ENCODE measurements at regions not wholly inside any gene's neighbourhood (a gene's known extent, or its start where the extent isn't known, plus 50 kb on each side); places are given as distances from the start of the nearest gene placed in this dataset.
"Not testable (repeated sequence)": the region's sequence is repeated elsewhere in the genome, so short reads cannot be mapped to it uniquely, and the experiment has no call there.

GRCh38 chr20:60191014-60191413 is 232.8 kb downstream of the CDH26 start:
- H3K27ac ChIP-seq (ENCODE audit: low read depth in 2 of 2, low read length in 1 of 2): no peak overlapping the region
- ChIA-PET CTCF (interaction anchor here (3.4 kb wide), 1 partner anchor 20 kb away, joined by 15 read pairs; no protein-coding TSS in a partner anchor), POLR2A (no interaction called here)
- H3K4me1 ChIP-seq (ENCODE audit: control insufficient read depth in 1 of 2, insufficient read depth in 2 of 2, low read depth in 1 of 2, low read length in 1 of 2): no peaks in the 10 kb centered on the region
- H3K4me3 ChIP-seq (ENCODE audit: low read depth in 2 of 2, low read length in 1 of 2): no peak overlapping the region
- no peaks in the 10 kb centered on the region for H4K20me1 ChIP-seq (ENCODE audit: insufficient read depth)
- H3K9me3 ChIP-seq: no peaks in the 10 kb centered on the region; the same call in 1 of the 2 replicates
- H3K36me3 ChIP-seq (replicated peaks in 1 of 2; ENCODE audit: control insufficient read depth in 1 of 2, insufficient read depth in 2 of 2, low read length in 1 of 2): no peaks in the 10 kb centered on the region
- H3K9ac ChIP-seq: no peak overlapping the region
- WGBS (ENCODE audit: low lambda C conversion rate): 23% methylated on average over 3 of the region's 3 CpGs
- H3F3A ChIP-seq (replicated peaks; ENCODE audit: insufficient read depth): no peaks in the 10 kb centered on the region
- DNase-seq: no peak
- TF ChIP-seq CHD2 (IDR thresholded peaks at IDR 0.05; ENCODE audit: low read length, partially characterized antibody) (no peak), USF2 (IDR thresholded peaks at IDR 0.05; ENCODE audit: borderline replicate concordance, low read depth, low read length) (no peak), NRF1 (IDR thresholded peaks at IDR 0.05; ENCODE audit: low read depth, low read length) (no peak), USF1 (IDR thresholded peaks at IDR 0.05; ENCODE audit: borderline replicate concordance, low read depth) (no peak), ELF1 (IDR thresholded peaks at IDR 0.05) (no peak), PBX3 (IDR thresholded peaks at IDR 0.05) (no peak), MAX (IDR thresholded peaks at IDR 0.05; ENCODE audit: low read depth) (no peak), YY1 (IDR thresholded peaks at IDR 0.05; ENCODE audit: low read depth) (no peak), RXRA (IDR thresholded peaks at IDR 0.05; ENCODE audit: borderline replicate concordance, low read depth) (no peak)
- no peaks in the 10 kb centered on the region for H3K9me2 ChIP-seq
- H3K79me2 ChIP-seq (ENCODE audit: insufficient read depth): no peaks in the 10 kb centered on the region
- no peak overlapping the region for H3K4me2 ChIP-seq
- H2AFZ ChIP-seq (ENCODE audit: low read depth): no peak overlapping the region
- H3K27me3 ChIP-seq (ENCODE audit: insufficient read depth): no peaks in the 10 kb centered on the region

- Histone ChIP-seq H3K36me3 (replicated peaks in 1 of 2; ENCODE audit: control insufficient read depth in 1 of 2, insufficient read depth in 2 of 2, low read length in 1 of 2) (no peaks in the 10 kb centered on the region), H4K20me1 (ENCODE audit: insufficient read depth) (no peaks in the 10 kb centered on the region), H3K4me3 (ENCODE audit: low read depth in 2 of 2, low read length in 1 of 2) (no peak overlapping the region), H3F3A (replicated peaks; ENCODE audit: insufficient read depth) (no peaks in the 10 kb centered on the region), H3K27ac (ENCODE audit: low read depth in 2 of 2, low read length in 1 of 2) (no peak overlapping the region), H3K9ac (no peak overlapping the region), H3K79me2 (ENCODE audit: insufficient read depth) (no peaks in the 10 kb centered on the region), H3K9me3 (no peaks in the 10 kb centered on the region; the same call in 1 of the 2 replicates), H2AFZ (ENCODE audit: low read depth) (no peak overlapping the region), H3K4me2 (no peak overlapping the region), H3K27me3 (ENCODE audit: insufficient read depth) (no peaks in the 10 kb centered on the region), H3K9me2 (no peaks in the 10 kb centered on the region), H3K4me1 (ENCODE audit: control insufficient read depth in 1 of 2, insufficient read depth in 2 of 2, low read depth in 1 of 2, low read length in 1 of 2) (no peaks in the 10 kb centered on the region)
- TF ChIP-seq FOXJ3 (CRISPR knock-in tag; IDR thresholded peaks at IDR 0.05): no peak
- TF ChIP-seq MAX (IDR thresholded peaks at IDR 0.05; ENCODE audit: low read depth): no peak
- no peak for TF ChIP-seq ELF1 (IDR thresholded peaks at IDR 0.05)
- TF ChIP-seq JUND (IDR thresholded peaks at IDR 0.05): no peak
- no peak for TF ChIP-seq NFIC (IDR thresholded peaks at IDR 0.05; ENCODE audit: borderline replicate concordance)
- TF ChIP-seq GABPA (IDR thresholded peaks at IDR 0.05; ENCODE audit: low read depth): no peak
- no peak for TF ChIP-seq MXI1 (IDR thresholded peaks at IDR 0.05; ENCODE audit: low read depth, low read length)
- TF ChIP-seq YY1 (IDR thresholded peaks at IDR 0.05; ENCODE audit: low read depth): no peak
- TF ChIP-seq TCF12 (IDR thresholded peaks at IDR 0.05): no peak
- no peak for TF ChIP-seq RXRA (IDR thresholded peaks at IDR 0.05; ENCODE audit: borderline replicate concordance, low read depth)
- no peak for TF ChIP-seq EP300 (IDR thresholded peaks at IDR 0.05; ENCODE audit: borderline replicate concordance in 1 of 2, low read depth in 1 of 2, low read length in 1 of 2)
- no peak for TF ChIP-seq CHD2 (IDR thresholded peaks at IDR 0.05; ENCODE audit: low read length, partially characterized antibody)
- ChIA-PET CTCF (interaction anchor here (1.1 to 3.4 kb wide), 2 partner anchors 19 to 135 kb away, joined by 5 to 15 read pairs; no protein-coding TSS in a partner anchor), POLR2A (no interaction called here)
- no peak for DNase-seq
- WGBS (ENCODE audit: low lambda C conversion rate): 56% methylated on average over 1 of the region's 1 CpG
Measured at GRCh38 chr20:60192326-60192725, 234.1 kb downstream of the CDH26 start.

GRCh38 chr20:60199132-60199531 is 240.9 kb downstream of the CDH26 start:
- H3K27ac ChIP-seq (ENCODE audit: low read depth in 2 of 2, low read length in 1 of 2); H3K9me3 ChIP-seq; DNase-seq; H3K9ac ChIP-seq; H3K4me1 ChIP-seq (ENCODE audit: control insufficient read depth in 1 of 2, insufficient read depth in 2 of 2, low read depth in 1 of 2, low read length in 1 of 2); H2AFZ ChIP-seq (ENCODE audit: low read depth); H3K79me2 ChIP-seq (ENCODE audit: insufficient read depth); H3K4me2 ChIP-seq; H3K27me3 ChIP-seq (ENCODE audit: insufficient read depth); H3K9me2 ChIP-seq; H3K36me3 ChIP-seq (replicated peaks in 1 of 2; ENCODE audit: control insufficient read depth in 1 of 2, insufficient read depth in 2 of 2, low read length in 1 of 2); H3F3A ChIP-seq (replicated peaks; ENCODE audit: insufficient read depth); H4K20me1 ChIP-seq (ENCODE audit: insufficient read depth); H3K4me3 ChIP-seq (ENCODE audit: low read depth in 2 of 2, low read length in 1 of 2); POLR2A ChIA-PET: not testable (repeated sequence)
- CTCF ChIA-PET: interaction anchor here (0.6 to 1.8 kb wide), 2 partner anchors 13 to 127 kb away, joined by 3 to 4 read pairs; no protein-coding TSS in a partner anchor
- WGBS (ENCODE audit: low lambda C conversion rate): 33% methylated on average over 3 of the region's 3 CpGs

Measured in SK-N-SH (cell line).